Liver (tissue), 8 donors: ENCODE measurements at regions not wholly inside any gene's neighbourhood (a gene's known extent, or its start where the extent isn't known, plus 50 kb on each side); places are given as distances from the start of the nearest gene placed in this dataset.

Experiments used
- DNase-seq: peaks from one replicate; pipeline ENCODE4 v3.0.0-alpha.2; 2017; ENCODE audit warnings: low spot score
- H3K27ac ChIP-seq, 2 donors: one replicate each; pipeline ENCODE4 v1.7.0; 2013; ENCODE audit warnings: inconsistent platforms in 2 of 2, low read length in 2 of 2, control low read depth in 1 of 2, low read depth in 1 of 2, mild to moderate bottlenecking in 1 of 2
- H3K27me3 ChIP-seq, 4 donors: one replicate each; pipeline versions ENCODE4 v1.6.1 to v1.7.0; 2013; ENCODE audit warnings: low read length in 3 of 4, inconsistent platforms in 1 of 4, mild to moderate bottlenecking in 1 of 4, moderate library complexity in 1 of 4; ENCODE audit not compliant: control insufficient read depth in 4 of 4, insufficient read depth in 4 of 4
- H3K36me3 ChIP-seq, 4 donors: one replicate each; pipeline versions ENCODE4 v1.6.1 to v1.7.0; 2013; ENCODE audit warnings: low read length in 3 of 4, mild to moderate bottlenecking in 3 of 4, low read depth in 1 of 4, moderate library complexity in 1 of 4; ENCODE audit not compliant: control insufficient read depth in 4 of 4, insufficient read depth in 3 of 4
- H3K4me1 ChIP-seq, 4 donors: one replicate each; pipeline versions ENCODE4 v1.6.1 to v1.7.0; 2013; ENCODE audit warnings: low read length in 3 of 4, mild to moderate bottlenecking in 3 of 4, moderate library complexity in 1 of 4; ENCODE audit not compliant: control insufficient read depth in 4 of 4, insufficient read depth in 4 of 4
- H3K4me3 ChIP-seq, 3 donors: one replicate each; pipeline versions ENCODE4 v1.6.1 to v1.7.0; 2013; ENCODE audit warnings: low read length in 3 of 3, control low read depth in 1 of 3, low read depth in 1 of 3, mild to moderate bottlenecking in 1 of 3
- H3K9ac ChIP-seq, 2 donors: one replicate each; pipeline ENCODE4 v1.7.0; 2013; ENCODE audit warnings: low read length in 2 of 2, mild to moderate bottlenecking in 2 of 2, moderate library complexity in 2 of 2, control low read depth in 1 of 2, low read depth in 1 of 2
- H3K9me3 ChIP-seq, 4 donors: one replicate each; pipeline versions ENCODE4 v1.6.1 to v1.7.0; 2013; ENCODE audit warnings: low read length in 3 of 4; ENCODE audit not compliant: control insufficient read depth in 4 of 4
- FOXA1 ChIP-seq: IDR thresholded peaks from 2 replicates; pipeline ENCODE4 v1.6.1; 2016; ENCODE audit warnings: antibody characterized with exemption
- FOXA2 ChIP-seq: IDR thresholded peaks from 2 replicates; pipeline ENCODE4 v1.6.1; 2016; ENCODE audit warnings: antibody characterized with exemption
- HNF4A ChIP-seq, 2 donors: conservative IDR thresholded peaks; 2 replicates each; pipeline ENCODE4 v1.6.1; 2016; ENCODE audit warnings: antibody characterized with exemption in 2 of 2, mild to moderate bottlenecking in 2 of 2
- RAD21 ChIP-seq, 2 donors: IDR thresholded peaks; 2 replicates each; pipeline ENCODE4 v1.6.1; 2016; ENCODE audit warnings: antibody characterized with exemption in 2 of 2, mild to moderate bottlenecking in 2 of 2
- RXRA ChIP-seq, 2 donors: IDR thresholded peaks; 2 replicates each; pipeline ENCODE4 v1.6.1; 2017 to 2018; ENCODE audit warnings: antibody characterized with exemption in 2 of 2, mild to moderate bottlenecking in 1 of 2
- SP1 ChIP-seq: IDR thresholded peaks from 2 replicates; pipeline ENCODE4 v1.6.1; 2018; ENCODE audit warnings: antibody characterized with exemption, mild to moderate bottlenecking
- WGBS: extraction: QIAGEN DNeasy Blood & Tissue Kit; methylation state at CpG from one replicate; pipeline ENCODE4 v1.1.7; 2013; 5-methylcytosine and 5-hydroxymethylcytosine counted together
- TF ChIP-seq, protein P1 (sequence below): IDR thresholded peaks from 2 replicates; pipeline ENCODE4 v1.6.1; 2016; ENCODE audit warnings: antibody characterized with exemption, mild to moderate bottlenecking
- TF ChIP-seq, protein P2 (sequence below): fragments of 150-350 bp; IDR thresholded peaks from 2 replicates; pipeline ENCODE4 v1.5.1; 2017; ENCODE audit warnings: improper control_type of control experiment, low read depth, low read length; ENCODE audit not compliant: missing input control
- TF ChIP-seq, protein P3 (sequence below): IDR thresholded peaks from 2 replicates; pipeline ENCODE4 v1.6.1; 2016; ENCODE audit warnings: antibody characterized with exemption
- TF ChIP-seq, protein P4 (sequence below): IDR thresholded peaks from 2 replicates; pipeline ENCODE4 v1.6.1; 2016; ENCODE audit warnings: antibody characterized with exemption
- donor health status: healthy.
- donor health status: healthy.
- donor health status: healthy.
- donor health status: healthy.
- donor health status: healthy.

DNA sequence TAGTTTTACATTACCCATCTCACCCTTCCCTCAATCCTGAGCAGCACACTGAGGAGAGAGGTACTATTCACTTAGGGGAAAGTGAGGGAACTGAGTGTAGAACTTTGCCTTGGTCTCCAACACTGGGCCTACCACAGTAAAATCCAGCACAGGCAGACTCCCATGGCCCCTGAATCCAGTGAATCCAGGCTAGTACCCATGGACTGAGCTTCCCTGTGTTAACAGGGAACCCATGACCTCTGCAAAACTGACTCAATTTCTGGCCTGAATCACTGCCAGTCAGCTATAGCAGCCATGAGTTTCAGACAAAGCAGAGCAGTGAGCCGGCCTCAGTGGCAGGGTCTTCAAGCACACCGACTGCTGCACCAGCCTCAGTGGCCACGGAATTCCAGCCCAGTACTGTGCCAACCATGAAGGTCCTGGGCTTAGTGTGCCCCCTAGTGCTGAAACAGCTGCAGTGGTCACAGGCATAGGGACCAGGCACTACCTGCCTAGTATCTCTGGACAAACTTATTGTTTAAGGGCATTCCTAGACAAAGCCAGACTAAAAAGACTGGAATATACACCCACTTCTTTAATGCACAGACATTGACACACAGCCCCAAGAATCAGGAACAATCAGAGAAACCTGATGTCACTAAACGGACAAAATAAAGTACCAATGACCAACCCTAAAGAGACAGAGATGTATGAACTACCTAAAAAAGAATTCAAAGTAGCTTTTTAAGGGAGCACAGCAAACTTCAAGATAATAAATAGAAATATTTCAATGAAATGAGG lies 127.4 kb upstream of the RPL34 start:
- WGBS, result 61% methylated on average over 4 of the region's 4 CpGs
- no peak overlapping the region for H3K27ac ChIP-seq
- no peak overlapping the region for H3K9ac ChIP-seq
- H3K36me3 ChIP-seq, result no peaks in the 10 kb centered on the region
- peaks cover 2 to 12% (median 8%) of the 10 kb centered on the region in 4 donors for H3K9me3 ChIP-seq
- no peak for DNase-seq
- H3K27me3 ChIP-seq, result no peaks in the 10 kb centered on the region
- H3K4me1 ChIP-seq, result no peaks in the 10 kb centered on the region
- peak overlapping the region in 1 of 3 donors; percentile 18 for H3K4me3 ChIP-seq
- TF ChIP-seq RAD21 (IDR thresholded peaks at IDR 0.05) (peak; percentile 9 to 42), RXRA (IDR thresholded peaks at IDR 0.05) (no peak), SP1 (no peak)
- TF ChIP-seq, protein P1, sequence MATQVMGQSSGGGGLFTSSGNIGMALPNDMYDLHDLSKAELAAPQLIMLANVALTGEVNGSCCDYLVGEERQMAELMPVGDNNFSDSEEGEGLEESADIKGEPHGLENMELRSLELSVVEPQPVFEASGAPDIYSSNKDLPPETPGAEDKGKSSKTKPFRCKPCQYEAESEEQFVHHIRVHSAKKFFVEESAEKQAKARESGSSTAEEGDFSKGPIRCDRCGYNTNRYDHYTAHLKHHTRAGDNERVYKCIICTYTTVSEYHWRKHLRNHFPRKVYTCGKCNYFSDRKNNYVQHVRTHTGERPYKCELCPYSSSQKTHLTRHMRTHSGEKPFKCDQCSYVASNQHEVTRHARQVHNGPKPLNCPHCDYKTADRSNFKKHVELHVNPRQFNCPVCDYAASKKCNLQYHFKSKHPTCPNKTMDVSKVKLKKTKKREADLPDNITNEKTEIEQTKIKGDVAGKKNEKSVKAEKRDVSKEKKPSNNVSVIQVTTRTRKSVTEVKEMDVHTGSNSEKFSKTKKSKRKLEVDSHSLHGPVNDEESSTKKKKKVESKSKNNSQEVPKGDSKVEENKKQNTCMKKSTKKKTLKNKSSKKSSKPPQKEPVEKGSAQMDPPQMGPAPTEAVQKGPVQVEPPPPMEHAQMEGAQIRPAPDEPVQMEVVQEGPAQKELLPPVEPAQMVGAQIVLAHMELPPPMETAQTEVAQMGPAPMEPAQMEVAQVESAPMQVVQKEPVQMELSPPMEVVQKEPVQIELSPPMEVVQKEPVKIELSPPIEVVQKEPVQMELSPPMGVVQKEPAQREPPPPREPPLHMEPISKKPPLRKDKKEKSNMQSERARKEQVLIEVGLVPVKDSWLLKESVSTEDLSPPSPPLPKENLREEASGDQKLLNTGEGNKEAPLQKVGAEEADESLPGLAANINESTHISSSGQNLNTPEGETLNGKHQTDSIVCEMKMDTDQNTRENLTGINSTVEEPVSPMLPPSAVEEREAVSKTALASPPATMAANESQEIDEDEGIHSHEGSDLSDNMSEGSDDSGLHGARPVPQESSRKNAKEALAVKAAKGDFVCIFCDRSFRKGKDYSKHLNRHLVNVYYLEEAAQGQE, result no peak
- TF ChIP-seq, protein P2, sequence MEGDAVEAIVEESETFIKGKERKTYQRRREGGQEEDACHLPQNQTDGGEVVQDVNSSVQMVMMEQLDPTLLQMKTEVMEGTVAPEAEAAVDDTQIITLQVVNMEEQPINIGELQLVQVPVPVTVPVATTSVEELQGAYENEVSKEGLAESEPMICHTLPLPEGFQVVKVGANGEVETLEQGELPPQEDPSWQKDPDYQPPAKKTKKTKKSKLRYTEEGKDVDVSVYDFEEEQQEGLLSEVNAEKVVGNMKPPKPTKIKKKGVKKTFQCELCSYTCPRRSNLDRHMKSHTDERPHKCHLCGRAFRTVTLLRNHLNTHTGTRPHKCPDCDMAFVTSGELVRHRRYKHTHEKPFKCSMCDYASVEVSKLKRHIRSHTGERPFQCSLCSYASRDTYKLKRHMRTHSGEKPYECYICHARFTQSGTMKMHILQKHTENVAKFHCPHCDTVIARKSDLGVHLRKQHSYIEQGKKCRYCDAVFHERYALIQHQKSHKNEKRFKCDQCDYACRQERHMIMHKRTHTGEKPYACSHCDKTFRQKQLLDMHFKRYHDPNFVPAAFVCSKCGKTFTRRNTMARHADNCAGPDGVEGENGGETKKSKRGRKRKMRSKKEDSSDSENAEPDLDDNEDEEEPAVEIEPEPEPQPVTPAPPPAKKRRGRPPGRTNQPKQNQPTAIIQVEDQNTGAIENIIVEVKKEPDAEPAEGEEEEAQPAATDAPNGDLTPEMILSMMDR, result peak; percentile 4

DNA sequence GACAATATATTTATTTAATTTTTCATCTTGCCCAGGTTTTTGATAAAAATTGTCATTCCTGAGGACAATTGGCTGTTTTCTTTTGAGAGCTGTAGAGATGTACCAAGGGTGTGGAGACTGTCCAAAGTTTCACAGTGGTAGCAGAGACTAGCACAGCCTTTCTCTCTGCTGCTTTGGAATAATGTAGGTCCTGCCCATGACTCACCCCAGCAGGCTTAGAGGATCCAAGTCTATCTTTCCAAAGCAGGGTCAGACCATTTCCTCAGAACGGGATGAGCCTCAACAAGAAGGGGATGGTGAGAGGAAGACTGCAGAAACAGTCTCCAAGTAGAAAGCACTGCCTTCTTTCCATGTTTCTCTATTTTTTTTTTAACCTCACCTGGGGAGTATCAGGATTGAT lies 131.5 kb upstream of the RPL34 start:
- no peak overlapping the region for H3K27ac ChIP-seq
- H3K27me3 ChIP-seq, result peaks cover 0 to 4% (median 0%) of the 10 kb centered on the region in 4 donors
- no peaks in the 10 kb centered on the region for H3K36me3 ChIP-seq
- H3K9me3 ChIP-seq, result peaks cover 0 to 7% (median 6%) of the 10 kb centered on the region in 4 donors
- TF ChIP-seq, protein P3, sequence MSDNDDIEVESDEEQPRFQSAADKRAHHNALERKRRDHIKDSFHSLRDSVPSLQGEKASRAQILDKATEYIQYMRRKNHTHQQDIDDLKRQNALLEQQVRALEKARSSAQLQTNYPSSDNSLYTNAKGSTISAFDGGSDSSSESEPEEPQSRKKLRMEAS, result no peak
- TF ChIP-seq HNF4A (conservative IDR thresholded peaks at IDR 0.05) (no peak), FOXA1 (no peak), FOXA2 (no peak)
- TF ChIP-seq, protein P2, result no peak
- TF ChIP-seq, protein P4, sequence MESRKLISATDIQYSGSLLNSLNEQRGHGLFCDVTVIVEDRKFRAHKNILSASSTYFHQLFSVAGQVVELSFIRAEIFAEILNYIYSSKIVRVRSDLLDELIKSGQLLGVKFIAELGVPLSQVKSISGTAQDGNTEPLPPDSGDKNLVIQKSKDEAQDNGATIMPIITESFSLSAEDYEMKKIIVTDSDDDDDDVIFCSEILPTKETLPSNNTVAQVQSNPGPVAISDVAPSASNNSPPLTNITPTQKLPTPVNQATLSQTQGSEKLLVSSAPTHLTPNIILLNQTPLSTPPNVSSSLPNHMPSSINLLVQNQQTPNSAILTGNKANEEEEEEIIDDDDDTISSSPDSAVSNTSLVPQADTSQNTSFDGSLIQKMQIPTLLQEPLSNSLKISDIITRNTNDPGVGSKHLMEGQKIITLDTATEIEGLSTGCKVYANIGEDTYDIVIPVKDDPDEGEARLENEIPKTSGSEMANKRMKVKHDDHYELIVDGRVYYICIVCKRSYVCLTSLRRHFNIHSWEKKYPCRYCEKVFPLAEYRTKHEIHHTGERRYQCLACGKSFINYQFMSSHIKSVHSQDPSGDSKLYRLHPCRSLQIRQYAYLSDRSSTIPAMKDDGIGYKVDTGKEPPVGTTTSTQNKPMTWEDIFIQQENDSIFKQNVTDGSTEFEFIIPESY, result no peak
- H3K4me1 ChIP-seq, result no peaks in the 10 kb centered on the region
- no peak overlapping the region for H3K4me3 ChIP-seq
- H3K9ac ChIP-seq, result no peak overlapping the region
- DNase-seq, result no peak
- WGBS, result 31% methylated on average over 1 of the region's 1 CpG
